22Rv1 (cell line): ENCODE measurements at regions not wholly inside any gene's neighbourhood (a gene's known extent, or its start where the extent isn't known, plus 50 kb on each side); places are given as distances from the start of the nearest gene placed in this dataset.

ENCODE experiments used
- CTCF ChIP-seq: fragments of 450-650 bp; IDR thresholded peaks from 2 replicates; pipeline ENCODE4 v1.5.1; 2017; ENCODE audit warnings: mild to moderate bottlenecking
- ZFX ChIP-seq: fragments of 450-650 bp; IDR thresholded peaks from 2 replicates; pipeline ENCODE4 v1.6.1; 2017; ENCODE audit warnings: antibody characterized with exemption, borderline replicate concordance

DNA sequence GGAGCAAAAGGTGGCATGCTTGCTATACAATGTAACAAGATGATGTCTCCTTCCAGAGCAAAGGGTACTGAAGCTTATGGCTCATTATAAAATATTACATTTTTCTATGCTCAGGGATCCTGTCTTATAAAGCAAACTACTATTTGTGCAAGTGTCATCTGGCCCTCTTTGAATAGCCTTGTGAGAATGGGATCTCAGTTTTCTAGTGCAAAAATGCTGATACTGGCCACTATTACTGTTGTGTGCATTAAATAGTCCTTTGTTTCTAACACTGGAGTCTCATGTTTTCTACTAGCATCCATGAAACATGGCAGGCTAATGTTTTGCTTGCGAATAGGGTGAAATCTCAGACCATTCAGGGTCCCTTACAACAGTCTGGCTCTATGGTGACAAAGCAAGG is 823.0 kb downstream of the REEP3 start:
- TF ChIP-seq CTCF: no peak
- no peak for TF ChIP-seq ZFX
